Choroid plexus epithelial cell (primary cell): ENCODE measurements at regions not wholly inside any gene's neighbourhood (a gene's known extent, or its start where the extent isn't known, plus 50 kb on each side); places are given as distances from the start of the nearest gene placed in this dataset.

Source experiments
- DNase-seq: peaks from one replicate; pipeline ENCODE4 v3.0.0-alpha.2; 2010; ENCODE audit warnings: low read depth
- H3K4me3 ChIP-seq: 2 replicates; pipeline ENCODE4 v1.5.1; 2011; ENCODE audit warnings: low read depth, mild to moderate bottlenecking, control low read depth, low read length, moderate library complexity
- CTCF ChIP-seq: conservative IDR thresholded peaks from 2 replicates; pipeline ENCODE4 v1.5.1; 2011; ENCODE audit warnings: low read depth, mild to moderate bottlenecking, control low read depth, inconsistent platforms, low read length, moderate library complexity

GRCh38 chr2:239825705-239825979 lies 199.5 kb downstream of the NDUFA10 start:
- DNase-seq, result no peak
- no peak overlapping the region for H3K4me3 ChIP-seq
- TF ChIP-seq CTCF, result no peak

- no peak for TF ChIP-seq CTCF
- H3K4me3 ChIP-seq, result no peak overlapping the region
- no peak for DNase-seq
Measured at GRCh38 chr2:239824866-239825704, 200.1 kb downstream of the NDUFA10 start.

GRCh38 chr2:239824046-239824694 lies 201.0 kb downstream of the NDUFA10 start:
- DNase-seq, result peak; percentile 15
- H3K4me3 ChIP-seq, result no peak overlapping the region
- peak; percentile 20 for TF ChIP-seq CTCF

GRCh38 chr2:239822146-239822831 lies 202.9 kb downstream of the NDUFA10 start:
- TF ChIP-seq CTCF, result no peak

GRCh38 chr2:239821694-239822075 lies 203.5 kb downstream of the NDUFA10 start:
- TF ChIP-seq CTCF, result no peak
- no peak for DNase-seq
- H3K4me3 ChIP-seq, result no peak overlapping the region

More at GRCh38 chr2:239822146-239822831, 202.9 kb downstream of the NDUFA10 start:
- DNase-seq, result no peak
- H3K4me3 ChIP-seq, result no peak overlapping the region

- DNase-seq, result no peak
- H3K4me3 ChIP-seq, result no peak overlapping the region
- TF ChIP-seq CTCF, result no peak
Measured at GRCh38 chr2:239820836-239821693, 204.1 kb downstream of the NDUFA10 start.
